ENCODE measurements at regions not wholly inside any gene's neighbourhood (a gene's known extent, or its start where the extent isn't known, plus 50 kb on each side); places are given as distances from the start of the nearest gene placed in this dataset.

GRCh38 chr17:83000738-83001137, 78.7 kb upstream of the METRNL start:
- H3K27ac ChIP-seq (ENCODE audit: insufficient read depth, low read depth, low read length): no peak overlapping the region
- FAIRE-seq: no peak
- H3K9me3 ChIP-seq (replicated peaks; ENCODE audit: control insufficient read depth, insufficient read depth, low read length): no peaks in the 10 kb centered on the region
- no peak overlapping the region for H3K4me3 ChIP-seq (replicated peaks in 1 of 3; ENCODE audit: insufficient read depth in 1 of 3, low read depth in 1 of 3, low read length in 3 of 3)
- DNase-seq (ENCODE audit: low read depth, low spot score): no peak
- BruUV-seq (replicated peaks): no TSS peak
- dilution Hi-C loops (cut with MboI; ENCODE audit: extremely low pct_ligation_motif_present, low sequenced_read_pairs): no loop called here
- TF ChIP-seq POLR2A (IDR thresholded peaks at IDR 0.05; ENCODE audit: low read depth, low read length) (no peak), MAX (IDR thresholded peaks at IDR 0.05; ENCODE audit: insufficient read depth, insufficient read length) (no peak), JUN (IDR thresholded peaks at IDR 0.05; ENCODE audit: borderline replicate concordance, insufficient read depth, insufficient read length, low read depth) (no peak), CTCF (IDR thresholded peaks at IDR 0.05; ENCODE audit: extremely low read depth in 1 of 2, insufficient read depth in 1 of 2, low read depth in 1 of 2, low read length in 2 of 2) (no peak), POLR2AphosphoS5 (IDR thresholded peaks at IDR 0.05; ENCODE audit: insufficient read depth, low read depth, low read length) (no peak), FOS (IDR thresholded peaks at IDR 0.05; ENCODE audit: borderline replicate concordance, insufficient read depth, low read length) (no peak), GATA2 (IDR thresholded peaks at IDR 0.05; ENCODE audit: insufficient read depth, insufficient read length, low read depth, low read length) (no peak), EZH2 (IDR thresholded peaks at IDR 0.05; ENCODE audit: borderline replicate concordance, low read depth, low read length, severe bottlenecking) (no peak), MYC (IDR thresholded peaks at IDR 0.05; ENCODE audit: low read depth, low read length) (no peak)
- H3K36me3 ChIP-seq (ENCODE audit: control insufficient read depth in 2 of 2, extremely low read depth in 1 of 2, insufficient read depth in 2 of 2, low read length in 2 of 2): no peaks in the 10 kb centered on the region
- H3K79me2 ChIP-seq (ENCODE audit: control insufficient read depth, insufficient read depth, low read length): no peaks in the 10 kb centered on the region
- H3K9ac ChIP-seq (replicated peaks; ENCODE audit: extremely low read depth, insufficient read depth, low read length): no peak overlapping the region
- CTCF ChIA-PET: no interaction called here
- no peaks in the 10 kb centered on the region for H4K20me1 ChIP-seq (replicated peaks; ENCODE audit: control insufficient read depth, extremely low read depth, insufficient read depth, low read length)
- no peaks in the 10 kb centered on the region for H3K9me1 ChIP-seq (replicated peaks; ENCODE audit: control insufficient read depth, extremely low read depth, insufficient read depth, low read length)
- intact Hi-C loops (cut with micrococcal nuclease): no loop called here
- no peak overlapping the region for H3K4me2 ChIP-seq (ENCODE audit: insufficient read depth, low read length)
- POLR2A ChIA-PET: no interaction called here
- H3K4me1 ChIP-seq (ENCODE audit: control insufficient read depth, extremely low read depth, insufficient read depth, low read length): no peaks in the 10 kb centered on the region
- no peak overlapping the region for H2AFZ ChIP-seq (ENCODE audit: low read depth, low read length)
- no peaks in the 10 kb centered on the region for H3K27me3 ChIP-seq (ENCODE audit: control insufficient read depth in 2 of 2, insufficient read depth in 2 of 2, low read length in 2 of 2)
